Activated T-cell treated with anti-CD3 and anti-CD28 coated beads for 24 hours (primary cell): ENCODE measurements at regions not wholly inside any gene's neighbourhood (a gene's known extent, or its start where the extent isn't known, plus 50 kb on each side); places are given as distances from the start of the nearest gene placed in this dataset.

ENCODE experiments used
- DNase-seq: peaks from one replicate; pipeline ENCODE4 v3.0.0-alpha.2; 2020; ENCODE audit warnings: low read depth

DNA sequence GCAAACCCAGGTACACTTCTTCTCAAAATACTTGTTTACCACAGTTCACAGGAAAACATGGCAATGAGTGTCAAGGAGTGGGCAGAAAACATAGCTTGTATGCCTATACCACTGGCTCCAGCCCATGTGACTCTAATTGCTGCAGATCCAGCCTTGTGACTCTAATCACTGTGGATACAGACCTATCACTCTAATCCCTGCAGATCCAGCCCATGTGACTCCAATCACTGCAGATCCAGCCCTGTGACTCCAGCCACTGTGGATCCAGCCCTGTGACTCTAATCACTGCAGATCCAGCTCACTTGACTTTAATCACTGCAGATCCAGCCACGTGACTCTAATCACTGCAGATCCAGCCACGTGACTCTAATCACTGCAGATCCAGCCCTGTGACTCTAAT lies 366.3 kb upstream of the IRX4 start:
- no peak for DNase-seq

DNA sequence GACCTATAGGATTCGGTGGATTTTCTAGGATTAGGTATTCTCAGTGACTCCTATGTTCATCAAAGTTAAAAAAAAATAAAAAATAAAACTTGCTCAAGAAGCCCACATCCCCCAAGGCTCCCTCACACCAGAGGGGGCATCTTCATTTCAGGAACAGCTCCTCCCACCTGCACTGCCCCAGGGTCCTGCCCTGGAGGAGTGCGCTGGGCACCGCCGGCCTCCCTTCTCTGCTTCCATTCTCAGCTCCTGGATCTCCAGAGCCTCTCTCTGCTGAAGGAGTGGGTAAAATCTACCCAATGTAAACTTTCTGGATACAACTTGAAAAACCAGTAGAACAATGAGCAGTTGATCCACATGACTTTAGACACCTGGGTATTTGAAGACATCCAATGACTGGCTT lies 359.8 kb upstream of the IRX4 start:
- no peak for DNase-seq

DNA sequence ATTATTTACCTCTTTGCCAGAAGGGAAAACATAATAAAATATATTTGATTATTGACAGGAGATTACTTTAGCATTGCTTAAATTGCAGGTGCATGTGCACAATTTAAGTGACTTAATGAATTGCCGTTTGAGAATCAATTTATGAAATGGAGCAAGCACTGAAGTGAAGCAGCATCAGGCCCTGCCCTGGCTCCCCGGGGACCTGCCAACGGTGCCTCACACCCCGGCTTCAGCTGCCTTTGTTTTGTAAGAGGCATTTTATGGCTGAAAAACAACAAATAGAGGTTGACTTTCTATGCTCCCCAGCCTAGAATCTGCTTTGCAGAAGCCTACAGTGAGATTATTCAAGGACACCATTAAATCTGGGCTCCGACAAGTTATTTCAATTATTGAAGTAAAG lies 359.1 kb upstream of the IRX4 start:
- DNase-seq: no peak

DNA sequence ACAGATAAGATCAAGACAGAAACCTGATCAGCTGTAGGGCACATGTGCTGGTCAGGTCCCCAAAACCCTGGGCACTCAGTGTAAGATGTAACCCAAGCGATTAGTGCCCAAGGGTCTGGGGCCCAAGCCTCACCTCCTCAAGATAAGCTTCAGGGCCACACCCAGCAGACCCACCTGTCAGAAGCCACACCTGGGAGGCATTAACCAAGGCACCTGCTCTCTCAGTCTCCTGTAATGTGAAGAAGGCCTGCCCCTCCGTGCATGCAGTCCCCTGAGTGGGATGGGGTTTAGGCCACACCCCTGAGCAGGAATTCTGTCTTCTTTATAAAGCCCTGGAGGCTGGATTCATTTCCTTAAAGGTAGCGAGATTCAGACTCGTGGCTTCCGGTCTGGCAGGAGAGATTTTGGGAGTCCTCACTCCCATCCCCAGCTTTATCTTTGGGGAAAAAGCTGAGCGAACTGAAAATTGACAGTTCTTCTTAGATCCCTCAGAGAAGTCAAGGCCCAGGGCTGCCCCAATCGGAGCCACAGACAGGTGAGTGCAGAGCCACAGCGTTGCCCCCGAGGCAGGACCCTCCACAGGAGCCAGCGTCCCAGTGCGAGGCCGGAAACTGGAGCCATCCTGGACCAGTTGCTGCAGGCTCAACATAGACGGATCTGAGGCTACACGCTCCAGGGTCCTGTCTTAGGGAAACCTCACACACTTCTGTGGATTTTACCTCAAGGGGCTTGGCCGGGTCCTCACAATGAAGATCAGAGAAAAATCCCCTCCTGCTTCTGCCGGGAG lies 357.6 kb upstream of the IRX4 start:
- no peak for DNase-seq

DNA sequence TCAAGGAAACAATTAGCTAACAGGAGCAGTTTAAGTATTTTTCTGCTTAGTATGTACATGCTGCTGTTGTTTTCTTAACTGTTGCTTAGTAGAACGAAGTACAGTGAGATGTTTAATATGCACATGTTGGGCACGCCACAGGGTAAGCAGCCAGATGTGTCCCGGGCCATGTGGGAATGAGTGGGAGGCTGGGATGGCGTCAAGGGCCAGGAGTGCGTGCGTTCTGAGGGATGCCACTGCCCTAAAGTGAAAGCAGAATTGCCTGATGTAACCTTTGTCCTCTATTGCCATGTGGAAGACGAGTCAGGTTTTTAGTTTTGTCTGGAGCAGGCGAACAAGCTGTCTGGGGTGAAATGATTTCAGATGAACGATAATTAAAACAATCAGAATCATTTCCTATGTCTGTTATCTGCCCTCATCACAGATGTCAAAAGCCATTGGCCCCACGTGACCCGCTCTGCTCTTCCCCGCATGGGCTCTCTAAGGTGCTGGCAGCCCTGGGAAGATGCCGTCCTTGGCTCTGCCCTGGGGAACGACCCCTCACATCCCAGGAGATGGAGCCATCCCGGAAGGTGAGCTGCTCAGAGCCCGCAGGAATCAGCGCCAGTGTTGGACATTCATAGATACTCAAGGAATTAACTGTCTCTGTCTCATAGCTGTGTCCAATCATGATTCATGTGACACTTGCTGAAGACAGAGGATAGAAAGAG lies 356.6 kb upstream of the IRX4 start:
- DNase-seq: no peak

DNA sequence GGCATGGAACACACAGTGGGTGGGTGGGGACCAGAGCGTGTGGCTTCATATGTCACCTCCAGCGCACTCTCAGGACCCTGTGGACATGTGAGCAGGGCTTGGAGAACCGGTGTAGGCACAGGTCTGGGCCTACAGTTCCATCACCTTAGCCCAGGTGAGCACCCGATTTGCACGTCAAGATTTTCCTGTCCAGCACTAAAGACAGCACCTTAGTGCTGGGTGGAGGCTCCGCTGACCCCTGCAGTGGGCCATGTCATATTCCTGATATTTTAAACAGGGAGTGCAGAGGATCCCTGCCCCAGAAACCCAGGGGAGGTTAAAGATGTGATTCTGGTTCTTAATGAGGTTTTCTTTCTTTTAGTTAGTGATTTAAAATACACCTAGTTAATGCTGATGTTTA lies 356.0 kb upstream of the IRX4 start:
- no peak for DNase-seq

DNA sequence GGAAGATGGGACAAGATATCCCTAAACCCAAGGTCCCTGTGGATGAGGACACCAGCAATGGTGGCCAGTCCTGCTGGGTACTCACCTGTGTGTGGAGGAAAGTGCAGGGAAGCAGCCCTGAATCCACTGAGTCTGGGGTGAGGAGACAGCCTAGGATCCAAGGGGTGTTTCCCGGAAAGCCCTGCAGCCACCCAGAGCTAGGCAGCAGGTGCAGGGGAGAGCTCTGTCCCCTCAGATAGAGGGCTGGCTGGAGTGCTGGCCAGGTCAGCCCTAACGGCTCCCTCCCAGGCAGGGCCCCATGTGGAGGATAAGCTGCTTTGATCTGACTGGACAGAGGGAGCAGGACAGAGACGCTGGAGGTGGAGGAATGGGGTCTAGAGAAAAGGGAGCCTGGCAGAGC lies 344.7 kb upstream of the IRX4 start:
- DNase-seq: no peak

DNA sequence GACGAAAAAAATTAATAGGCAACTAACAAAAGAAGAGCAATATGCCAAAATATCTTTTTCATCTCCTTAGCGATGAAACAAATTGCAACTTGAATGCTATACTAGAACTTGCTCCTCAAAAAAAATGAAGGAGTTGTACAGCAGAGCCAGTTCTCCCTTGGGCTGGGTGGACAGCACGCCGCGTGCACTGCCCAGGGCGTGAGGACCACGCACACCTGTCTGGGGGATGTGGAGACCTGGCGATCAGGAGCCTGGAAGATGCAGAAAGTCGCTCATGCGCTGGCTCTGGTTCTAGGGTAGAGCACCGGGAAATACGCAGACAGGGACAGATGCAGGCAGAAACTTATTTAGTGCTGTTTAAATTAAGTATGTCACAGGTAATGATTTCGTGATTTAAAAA lies 342.0 kb upstream of the IRX4 start:
- no peak for DNase-seq

DNA sequence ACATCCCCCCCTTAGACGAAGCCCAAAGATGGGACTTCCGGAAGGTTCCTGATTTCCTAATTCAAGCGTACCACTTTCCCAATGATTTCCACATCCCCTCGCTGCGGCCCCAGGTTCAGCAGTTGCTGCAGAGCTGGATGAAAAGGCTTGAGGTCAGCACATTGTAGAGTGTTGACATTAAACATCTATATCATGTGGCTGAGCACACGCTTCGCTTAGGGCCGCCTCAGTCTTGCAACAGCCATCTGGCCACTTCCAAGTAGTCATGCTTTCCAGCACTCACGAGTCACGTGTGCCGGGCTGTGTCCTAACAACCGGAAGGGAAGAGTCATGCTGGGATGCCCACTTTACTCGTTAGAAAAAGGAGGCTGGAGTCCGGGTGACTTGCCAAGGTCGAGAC lies 340.6 kb upstream of the IRX4 start:
- DNase-seq: no peak

DNA sequence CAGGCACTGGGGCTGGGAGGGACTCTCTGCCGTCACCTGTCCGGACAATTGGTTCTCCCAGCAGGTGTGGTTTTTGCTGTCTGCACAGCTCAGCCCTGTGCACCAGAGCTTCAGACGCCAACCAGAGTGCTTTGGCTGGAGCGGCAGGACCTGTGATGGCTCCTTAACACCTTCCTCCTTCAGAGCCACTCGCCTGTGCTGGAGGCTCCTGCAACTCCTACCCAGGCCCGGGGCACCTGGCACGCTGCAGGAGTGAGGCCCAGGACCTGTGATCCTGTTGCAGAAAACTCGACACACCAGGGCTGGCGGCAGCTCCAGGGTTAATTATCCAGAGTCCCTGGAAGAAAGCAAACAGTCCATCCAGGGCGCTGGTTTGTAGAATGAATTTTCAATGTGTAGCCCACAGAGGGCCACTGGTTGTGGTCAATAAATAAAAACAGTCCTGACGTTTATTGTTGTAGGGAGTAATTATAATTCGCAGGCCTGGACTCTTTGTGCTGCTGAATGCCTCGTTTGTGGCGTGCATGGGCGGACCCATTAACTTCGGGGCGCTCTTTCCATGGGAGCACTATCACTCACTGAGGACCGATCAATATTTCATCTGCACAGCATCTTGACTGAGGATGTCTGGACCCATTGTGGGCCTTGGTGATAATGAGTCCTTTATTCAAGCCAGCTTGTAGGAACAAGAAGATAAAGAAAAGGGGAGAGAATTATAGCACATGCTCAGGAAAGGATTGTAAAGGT lies 339.7 kb upstream of the IRX4 start:
- no peak for DNase-seq

DNA sequence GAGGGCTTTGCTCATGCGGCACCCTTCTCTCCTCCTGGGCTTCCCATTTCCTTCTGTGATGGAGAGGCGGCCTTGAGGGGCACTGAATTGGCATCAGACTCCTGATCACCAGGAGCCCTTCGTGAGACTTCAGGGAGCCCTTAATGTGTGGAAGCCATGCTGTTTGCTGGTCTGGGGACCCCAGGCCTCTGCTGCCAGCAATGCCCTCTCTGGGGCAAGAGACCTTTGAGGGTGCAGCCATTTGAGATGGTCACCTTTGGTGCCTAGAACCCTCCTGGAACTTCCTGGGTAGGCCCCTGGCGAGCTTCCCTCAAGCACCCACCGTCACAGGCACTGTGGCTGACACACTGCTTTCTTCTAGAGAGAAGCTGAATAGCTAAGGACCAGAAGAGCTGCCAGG lies 338.7 kb upstream of the IRX4 start:
- no peak for DNase-seq

DNA sequence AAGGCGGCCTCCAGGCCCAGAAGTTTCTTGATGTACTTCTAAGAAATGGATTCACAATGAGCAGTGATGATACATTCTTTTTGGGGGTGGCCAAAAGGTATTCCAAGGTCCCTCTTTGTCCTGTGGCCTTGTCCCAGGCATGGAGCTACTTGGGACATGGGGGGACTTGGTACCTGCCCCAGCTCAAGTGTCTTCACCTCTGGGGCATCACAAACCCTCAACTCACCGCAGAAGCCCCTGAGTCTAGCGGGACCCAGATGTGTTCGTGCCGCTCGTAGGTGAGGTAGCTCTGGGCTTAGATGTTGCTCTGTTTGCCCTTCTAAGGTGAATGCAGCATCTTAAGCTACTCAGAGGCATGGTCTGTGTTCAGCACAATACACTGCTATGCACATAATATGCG lies 338.0 kb upstream of the IRX4 start:
- no peak for DNase-seq

DNA sequence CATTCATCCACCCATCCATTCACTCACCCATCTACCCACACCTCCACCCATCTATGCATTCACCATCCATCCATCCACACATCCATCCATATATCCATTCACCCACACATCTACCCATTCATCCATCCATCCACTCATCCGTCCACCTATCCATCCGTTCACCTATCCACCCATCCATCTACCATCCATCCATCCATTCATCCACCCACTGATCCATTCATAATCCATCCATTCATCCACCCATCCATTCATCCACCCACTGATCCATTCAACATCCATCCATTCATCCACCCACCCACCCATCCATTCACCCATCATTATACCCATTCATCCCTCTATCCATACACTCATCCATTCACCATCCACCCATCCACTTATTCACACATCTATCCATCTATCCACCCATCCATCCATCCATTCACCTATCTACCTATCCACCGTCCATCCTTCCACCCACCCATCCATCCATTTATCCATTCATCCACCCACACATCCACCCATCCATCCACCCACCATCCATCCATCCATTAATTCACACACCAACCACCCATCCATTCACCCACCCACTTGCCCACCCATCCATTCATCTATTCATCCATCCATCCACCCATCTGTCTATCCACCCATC lies 336.5 kb upstream of the IRX4 start:
- DNase-seq: no peak

DNA sequence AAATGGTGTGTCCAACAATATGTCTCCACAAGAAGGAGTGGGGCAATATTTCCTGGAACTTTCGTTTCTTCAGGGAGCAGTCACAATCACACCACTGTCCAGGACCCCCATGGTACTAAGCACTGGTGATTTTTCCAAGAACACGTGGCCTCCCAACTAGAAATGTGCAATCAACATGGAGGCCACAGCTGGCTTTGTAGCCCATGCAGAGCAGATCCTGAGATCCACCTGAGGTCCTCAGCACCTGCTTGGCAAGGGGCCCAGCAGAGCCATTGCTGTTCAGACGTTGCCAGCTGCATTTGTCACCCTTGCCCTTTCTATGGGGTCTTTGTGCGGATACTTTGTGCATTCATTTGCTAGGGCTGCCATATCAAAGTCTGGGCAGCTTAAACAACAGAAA lies 334.5 kb upstream of the IRX4 start:
- no peak for DNase-seq

DNA sequence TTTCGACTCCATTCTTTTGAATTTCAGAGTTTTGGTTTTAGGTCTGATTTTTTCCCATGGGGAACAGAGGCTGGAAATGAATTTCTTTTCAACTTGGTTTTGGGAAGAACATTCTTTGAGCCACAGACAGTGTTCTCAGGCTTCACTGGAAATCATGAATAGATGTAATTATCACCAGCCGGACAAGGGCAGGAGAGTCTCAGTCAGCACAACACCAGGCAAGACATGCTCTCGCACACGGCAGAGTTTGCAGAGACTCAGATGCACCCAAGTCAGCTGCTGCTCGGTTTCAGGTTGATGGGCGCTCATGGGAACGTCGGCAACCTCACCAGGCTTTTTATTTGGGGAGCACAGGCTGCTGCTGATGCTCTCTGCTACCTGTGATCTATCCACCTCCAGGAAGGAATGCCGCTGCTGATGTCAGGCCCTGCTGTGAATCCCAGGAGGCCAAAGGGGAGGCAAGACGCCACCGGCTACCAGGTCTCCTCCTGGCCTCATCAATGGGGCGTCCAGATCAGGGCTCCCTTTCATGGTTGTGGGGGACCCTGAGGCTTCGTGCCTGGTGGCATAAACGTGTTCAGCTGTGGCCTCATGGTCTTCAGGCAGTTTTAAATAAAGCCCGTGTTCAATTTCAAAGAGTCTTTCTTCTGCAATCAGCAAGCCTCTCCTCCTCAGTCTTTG lies 332.3 kb upstream of the IRX4 start:
- DNase-seq: no peak

DNA sequence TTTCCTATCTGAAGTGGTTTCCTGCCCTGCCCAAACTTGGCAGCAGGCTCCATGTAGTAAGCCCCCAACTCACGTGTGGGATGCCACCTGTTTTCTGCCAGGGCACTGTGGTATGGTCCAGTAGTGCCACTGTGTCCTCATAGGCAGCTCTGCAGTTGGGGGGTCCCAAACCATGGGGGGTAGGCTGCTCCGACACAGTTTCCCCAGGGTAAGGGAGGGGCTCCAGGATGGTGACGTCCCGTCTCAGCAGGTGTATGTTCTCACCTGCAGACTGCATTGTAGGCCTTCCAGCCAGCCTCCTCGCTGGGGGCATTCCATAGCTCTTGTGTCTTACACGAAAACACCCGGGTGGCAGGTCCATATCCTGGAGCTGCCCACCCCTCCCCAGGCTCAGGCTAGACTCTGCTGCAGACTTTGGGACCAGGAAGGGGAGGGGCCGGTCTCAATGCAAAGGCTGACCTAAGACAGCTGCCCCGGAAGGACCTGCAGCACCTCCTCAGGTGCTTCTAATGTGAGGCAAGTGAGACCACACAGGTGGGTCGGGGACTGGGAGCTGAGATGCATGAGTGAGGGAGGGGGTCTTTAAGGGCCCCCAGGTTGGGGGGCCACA lies 330.5 kb upstream of the IRX4 start:
- DNase-seq: no peak

DNA sequence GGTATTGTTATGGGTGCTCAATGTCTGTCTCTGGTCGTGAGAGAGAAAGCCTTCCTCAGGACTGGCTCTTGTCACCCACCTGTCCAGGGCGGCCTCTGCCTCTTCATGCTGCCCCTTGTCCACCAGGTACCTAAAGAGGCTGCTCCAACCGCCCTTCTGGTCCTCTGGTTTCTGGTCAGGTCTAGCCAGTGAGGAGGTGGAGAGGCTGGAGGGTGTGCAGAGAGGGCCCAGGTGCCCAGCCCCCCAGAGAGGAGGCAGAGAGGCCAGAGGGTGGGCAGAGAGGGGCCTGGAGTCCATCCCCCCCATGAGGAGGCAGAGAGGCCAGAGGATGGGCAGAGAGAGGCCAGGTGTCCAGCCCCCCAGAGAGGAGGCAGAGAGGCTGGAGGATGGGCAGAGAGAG lies 329.8 kb upstream of the IRX4 start:
- DNase-seq: no peak

DNA sequence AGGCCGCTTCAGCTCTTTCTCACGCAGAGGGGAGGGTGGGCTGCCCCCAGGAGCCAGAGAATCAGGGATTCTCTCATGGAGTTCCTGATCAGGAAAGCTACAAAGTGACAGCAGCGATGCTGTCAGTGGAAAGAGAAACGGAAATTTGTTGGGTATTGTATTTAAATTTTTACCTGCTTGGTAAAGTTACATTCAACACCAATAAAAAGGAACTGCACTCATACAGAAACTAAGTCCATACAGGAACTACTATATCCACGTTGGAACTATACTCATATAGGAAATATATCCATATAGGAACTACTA lies 325.5 kb upstream of the IRX4 start:
- DNase-seq: no peak

DNA sequence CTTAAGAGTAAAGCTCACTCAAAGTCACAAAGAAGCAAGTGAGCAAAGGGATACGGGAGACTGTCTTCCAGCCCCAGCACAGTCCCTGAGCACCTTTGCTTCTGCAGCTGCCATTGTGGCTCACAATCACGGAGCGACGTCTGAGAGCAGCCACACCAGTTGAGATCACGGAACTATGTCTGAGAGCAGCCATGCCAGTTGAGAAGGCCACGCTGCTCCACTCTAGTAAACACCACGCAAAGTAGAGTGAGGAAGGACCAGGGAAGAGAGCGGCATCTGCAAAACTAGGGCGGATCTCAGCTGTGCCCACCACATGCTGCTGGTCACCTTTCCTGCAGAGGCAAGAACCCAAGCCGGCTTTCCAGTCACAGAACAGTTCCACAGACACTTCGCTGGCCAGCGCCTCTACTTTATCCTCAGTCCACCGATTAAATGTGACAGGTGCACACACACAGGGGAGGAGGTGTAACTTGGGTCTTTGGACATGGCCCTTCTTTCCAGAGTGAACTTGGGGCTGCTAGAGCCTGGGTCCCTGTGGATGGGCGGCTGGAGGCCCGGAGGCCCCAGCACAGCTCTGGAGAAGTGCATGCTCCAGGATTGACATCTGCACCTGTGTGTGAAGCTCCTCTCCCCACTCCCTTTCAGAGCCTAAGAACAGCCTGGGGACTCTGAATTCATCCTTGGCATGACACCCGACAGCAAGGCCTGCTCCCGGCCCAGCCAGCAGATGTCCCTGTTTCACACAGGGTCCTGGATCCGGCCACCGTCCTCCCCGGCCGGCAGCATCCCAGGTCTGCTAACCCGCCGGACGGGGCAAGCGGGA lies 324.9 kb upstream of the IRX4 start:
- no peak for DNase-seq

DNA sequence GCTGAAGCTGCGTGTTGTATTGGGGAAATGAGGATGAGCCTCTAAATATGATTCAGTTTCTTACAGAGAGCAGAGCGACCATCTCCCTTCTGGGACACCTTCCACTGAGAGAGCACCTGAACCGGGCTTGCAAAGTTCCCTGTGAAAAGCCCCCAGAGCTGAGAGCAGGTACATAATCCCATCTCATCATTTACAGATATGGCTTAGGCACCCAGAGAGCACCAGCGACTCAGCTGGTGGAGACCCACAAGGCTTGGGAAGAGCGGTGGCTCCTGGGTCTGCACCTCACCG lies 324.3 kb upstream of the IRX4 start:
- no peak for DNase-seq
